SW 1271 (cell line): ENCODE measurements at regions not wholly inside any gene's neighbourhood (a gene's known extent, or its start where the extent isn't known, plus 50 kb on each side); places are given as distances from the start of the nearest gene placed in this dataset.
"Not testable (repeated sequence)": the region's sequence is repeated elsewhere in the genome, so short reads cannot be mapped to it uniquely, and the experiment has no call there.

Experiments used
- DNase-seq, 2 experiments: peaks; one replicate each; lab custom pipeline; 2025; lab: John Stamatoyannopoulos, UW

GRCh38 chr18:76721207-76721996 lies 101.0 kb upstream of the ZNF236 start:
- DNase-seq: no peak

DNA sequence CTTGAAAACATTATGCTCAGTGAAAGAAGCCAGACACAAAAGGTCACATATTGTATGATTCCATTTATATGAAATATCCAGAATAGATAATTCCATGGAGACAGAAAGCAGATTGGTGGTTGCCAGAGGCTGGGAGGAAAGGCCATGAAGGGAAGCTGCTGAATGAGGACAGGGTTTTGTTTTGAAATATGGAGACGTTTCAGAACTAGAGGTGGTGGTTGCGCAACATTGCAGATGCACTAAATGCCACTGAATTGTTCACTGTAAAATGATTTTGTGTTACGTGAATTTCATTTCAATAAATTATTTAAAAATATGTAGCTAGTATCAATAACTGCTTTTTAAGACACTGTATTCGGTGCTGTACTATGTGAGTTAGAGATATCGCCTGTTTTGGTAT lies 101.7 kb upstream of the ZNF236 start:
- DNase-seq: no peak

GRCh38 chr18:76715012-76715610 lies 107.2 kb upstream of the ZNF236 start:
- no peak for DNase-seq

- DNase-seq: no peak
These were observed 108.9 kb upstream of the ZNF236 start for GRCh38 chr18:76713432-76713831.

DNA sequence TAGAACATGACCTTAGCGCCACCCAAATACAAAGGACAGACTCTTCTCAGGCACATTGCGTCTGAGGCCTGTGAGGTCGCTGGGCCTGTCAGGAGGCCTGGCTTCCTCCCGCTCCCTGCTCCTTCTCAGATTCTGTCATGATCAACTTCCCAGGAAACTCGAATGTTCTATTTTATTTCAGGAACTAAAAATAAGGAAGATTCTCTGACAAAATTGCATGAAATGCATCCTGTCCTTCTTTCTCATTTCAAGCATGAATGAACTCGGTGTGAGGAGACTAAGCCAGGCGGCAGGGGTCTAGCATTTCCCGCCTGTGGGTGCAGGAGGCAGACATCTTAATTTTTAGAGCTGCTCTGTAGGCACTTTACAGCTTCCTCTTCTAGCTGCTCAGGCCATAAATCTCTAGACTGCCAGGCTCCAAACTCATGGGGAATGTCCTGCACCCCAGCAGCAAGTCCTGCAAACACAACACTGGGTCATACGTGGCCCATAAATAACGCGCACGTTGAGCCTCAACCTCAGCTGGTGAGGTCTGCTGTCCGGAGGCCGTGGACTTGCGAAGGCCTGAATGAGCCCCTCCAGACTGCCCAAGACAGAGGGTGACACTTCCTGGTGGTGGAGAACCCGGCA lies 109.7 kb upstream of the ZNF236 start:
- no peak for DNase-seq

- no peak for DNase-seq
These were observed 111.5 kb upstream of the ZNF236 start for GRCh38 chr18:76710646-76711520.

GRCh38 chr18:76709659-76710645 lies 112.4 kb upstream of the ZNF236 start:
- peak; percentile 19 to 26 for DNase-seq

DNA sequence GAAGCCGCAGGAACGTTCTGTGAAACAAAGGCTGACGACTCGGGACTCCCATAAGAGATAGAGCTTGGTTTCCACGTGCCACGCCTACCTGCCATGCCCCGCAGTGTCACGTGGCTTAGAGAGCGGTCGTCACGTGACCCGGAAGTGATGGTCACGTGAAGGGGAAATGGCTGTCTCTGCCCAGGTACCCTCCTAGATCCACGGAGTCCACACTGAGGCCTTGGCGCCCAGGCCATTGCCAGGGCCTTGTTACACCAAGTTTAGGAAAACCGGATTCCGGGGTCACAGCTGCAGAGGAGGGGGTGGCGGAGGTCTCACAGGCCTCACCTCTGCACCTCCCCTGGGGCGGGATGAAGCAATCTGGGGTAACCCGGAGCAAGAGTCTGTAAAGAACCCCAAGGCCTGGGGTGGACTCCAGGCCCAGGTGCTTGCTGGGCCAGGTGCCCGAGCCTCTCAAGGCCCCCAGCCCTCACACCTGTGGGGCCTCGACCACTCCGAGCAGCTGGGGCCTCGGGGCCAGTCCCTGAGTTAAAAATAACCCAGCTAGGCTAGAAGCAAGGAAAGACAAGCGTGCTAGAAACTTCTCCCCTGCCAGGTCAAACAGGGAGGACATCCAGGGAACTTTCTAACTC lies 113.5 kb upstream of the ZNF236 start:
- DNase-seq: no peak

DNA sequence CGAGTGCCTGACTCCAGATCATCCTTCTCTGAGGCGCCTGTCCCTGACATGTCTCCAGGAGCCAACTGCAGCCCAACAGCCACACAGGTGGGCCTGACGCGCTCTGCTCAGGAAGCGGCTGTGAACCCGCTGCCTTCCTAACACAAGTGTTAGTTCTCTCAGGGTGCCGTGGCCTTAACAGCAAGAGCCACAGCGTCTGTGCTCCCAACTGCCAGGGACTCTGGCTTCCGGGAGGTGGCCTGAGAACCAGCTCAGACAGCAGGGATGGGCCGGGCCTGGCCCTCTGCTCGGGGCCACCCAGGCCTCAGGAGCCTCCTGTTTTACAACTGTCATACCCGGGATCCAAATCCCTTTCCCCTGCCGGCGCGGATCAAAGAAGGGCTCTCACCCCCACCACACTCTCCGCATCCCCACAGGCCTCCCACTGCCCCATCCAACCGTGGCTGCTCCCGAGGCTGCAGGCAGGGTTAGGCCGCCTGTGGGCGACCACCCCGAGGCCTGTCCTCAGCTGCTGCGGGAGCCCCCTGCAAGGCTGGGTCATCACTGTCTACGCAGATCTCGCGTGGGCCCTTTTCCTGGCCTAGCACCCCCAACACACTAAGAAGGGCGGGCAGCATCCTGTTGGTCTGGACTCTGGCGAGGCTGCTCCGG lies 114.2 kb upstream of the ZNF236 start:
- DNase-seq: no peak

DNA sequence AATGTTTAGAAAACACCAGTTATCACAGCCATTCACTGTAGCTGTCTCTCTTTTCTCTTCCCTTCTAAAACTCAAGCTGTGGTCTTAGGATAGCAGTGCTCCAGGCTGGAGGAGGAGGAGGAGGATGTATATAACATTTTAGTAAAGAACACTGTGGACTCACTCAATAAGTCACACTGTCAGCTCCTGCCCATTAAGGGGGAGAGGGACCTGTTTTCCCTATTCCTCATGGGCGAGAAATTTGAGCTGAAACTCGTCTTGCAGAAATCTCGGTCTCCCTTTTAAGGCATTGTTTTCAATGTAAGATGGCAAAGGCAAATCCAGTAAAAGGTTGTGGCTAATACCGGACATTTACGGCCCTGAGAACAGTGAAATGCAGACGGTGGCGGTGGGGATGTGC lies 114.8 kb upstream of the ZNF236 start:
- no peak for DNase-seq

DNA sequence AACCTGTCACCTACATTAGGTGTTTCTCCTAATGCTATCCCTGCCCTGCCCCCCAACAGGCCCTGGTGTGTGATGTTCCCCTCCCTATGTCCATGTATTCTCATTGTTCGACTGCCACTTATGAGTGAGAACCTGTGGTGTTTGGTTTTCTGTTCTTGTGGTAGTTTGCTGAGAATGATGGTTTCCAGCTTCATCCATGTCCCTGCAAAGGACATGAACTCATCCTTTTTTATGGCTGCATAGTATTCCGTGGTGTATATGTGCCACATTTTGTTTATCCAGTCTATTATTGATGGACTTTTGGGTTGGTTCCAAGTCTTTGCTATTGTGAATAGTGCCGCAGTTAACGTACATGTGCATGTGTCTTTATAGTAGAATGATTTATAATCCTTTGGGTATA lies 117.8 kb upstream of the ZNF236 start:
- not testable (repeated sequence) for DNase-seq

DNA sequence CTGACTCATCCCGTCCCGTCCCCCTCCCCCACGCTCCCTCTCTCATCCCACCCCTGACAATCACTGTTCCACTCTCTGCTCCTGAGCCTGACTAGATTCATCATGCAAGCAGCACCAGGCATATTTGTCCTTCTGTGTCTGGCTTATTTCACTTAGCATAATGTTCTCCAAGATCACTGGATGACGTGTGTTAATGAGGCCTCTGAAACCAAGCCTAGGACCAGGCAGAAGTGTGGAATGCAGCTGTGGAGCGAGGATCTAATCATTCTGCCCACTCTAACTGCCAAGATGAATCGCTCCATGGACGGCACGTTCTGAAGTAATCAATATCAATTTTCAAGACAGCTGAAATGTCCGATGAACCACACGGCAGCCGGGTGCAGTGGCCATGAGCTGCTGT lies 122.4 kb upstream of the ZNF236 start:
- no peak for DNase-seq

- no peak for DNase-seq
These were observed 124.9 kb upstream of the ZNF236 start for GRCh38 chr18:76697441-76697901.

GRCh38 chr18:76691800-76692199 lies 130.6 kb upstream of the ZNF236 start:
- no peak for DNase-seq

DNA sequence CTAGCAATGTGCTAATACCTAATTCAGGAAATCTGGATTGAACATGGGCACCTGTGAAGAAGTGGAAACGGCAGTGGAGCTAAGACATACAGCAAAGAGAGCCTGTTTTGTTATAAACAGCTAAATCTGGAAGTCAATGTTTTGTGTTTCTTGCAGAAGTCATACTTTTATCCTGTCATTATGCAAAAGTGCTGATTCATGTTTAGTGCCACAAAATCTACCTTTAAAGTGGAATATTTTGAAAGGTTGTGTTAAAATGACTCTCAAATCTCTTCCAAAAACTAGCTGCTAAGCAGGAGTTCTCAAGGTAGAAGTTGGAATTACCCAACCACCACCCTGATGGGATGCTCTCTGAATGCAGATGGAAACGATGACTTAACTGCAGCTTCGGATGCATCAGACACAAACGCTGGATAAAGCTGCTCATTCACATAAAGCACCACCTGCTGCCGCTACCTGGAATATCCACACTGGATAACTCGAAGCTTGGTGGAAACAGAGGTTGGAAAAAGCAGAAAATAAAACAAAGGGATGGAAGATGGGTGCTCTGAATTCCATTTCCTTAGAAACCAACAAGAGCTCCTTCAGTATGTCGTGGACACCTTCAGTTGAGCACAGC lies 132.6 kb upstream of the ZNF236 start:
- DNase-seq: no peak

GRCh38 chr18:76688724-76689472 lies 133.5 kb upstream of the ZNF236 start:
- no peak for DNase-seq

GRCh38 chr18:76687304-76687962 lies 134.9 kb upstream of the ZNF236 start:
- DNase-seq: no peak

- DNase-seq: peak in 1 of 2 experiments; percentile 38
These were observed 135.6 kb upstream of the ZNF236 start for GRCh38 chr18:76686737-76687231.
